H1 (cell line): ENCODE measurements at regions not wholly inside any gene's neighbourhood (a gene's known extent, or its start where the extent isn't known, plus 50 kb on each side); places are given as distances from the start of the nearest gene placed in this dataset.

Experiments
- CTCF ChIA-PET: fragments of 300-600 bp; sonication (Branson Sonifier 250); formaldehyde crosslinking; loops from one replicate; lab custom pipeline; 2021; ENCODE audit not compliant: partially characterized antibody; lab: Charles Lee
- POLR2A ChIA-PET: fragments of 300-600 bp; sonication (Branson Sonifier 250); formaldehyde crosslinking; loops from one replicate; lab custom pipeline; 2021; ENCODE audit warnings: inconsistent platforms; ENCODE audit not compliant: partially characterized antibody; lab: Charles Lee
- DNase-seq, 2 experiments: peaks; one replicate each; pipeline versions ENCODE4 v3.0.0 to v3.0.0-alpha.2; 2010 to 2022; ENCODE audit warnings: low spot score in 2 of 2, low read depth in 1 of 2, mixed read lengths in 1 of 2
- FAIRE-seq: peaks from 2 replicates; lab custom pipeline; 2011; peaks lifted over from hg19 to GRCh38; lab: Jason Lieb, UNC
- H2AFZ ChIP-seq: 2 replicates; pipeline ENCODE4 v1.8.1; 2012; ENCODE audit warnings: low read length, inconsistent platforms
- H2AK5ac ChIP-seq: 2 replicates; pipeline ENCODE4 v1.6.1; 2013; ENCODE audit warnings: low read depth, low read length
- H2BK120ac ChIP-seq: replicated peaks from 2 replicates; pipeline ENCODE3; 2013; ENCODE audit warnings: low read depth, low read length, inconsistent platforms
- H2BK12ac ChIP-seq: 2 replicates; pipeline ENCODE4 v1.6.1; 2013; ENCODE audit warnings: low read depth, low read length
- H2BK15ac ChIP-seq: 2 replicates; pipeline ENCODE4 v1.6.1; 2013; ENCODE audit warnings: low read length
- H2BK20ac ChIP-seq: 2 replicates; pipeline ENCODE4 v1.6.1; 2013; ENCODE audit warnings: low read length
- H2BK5ac ChIP-seq: 2 replicates; pipeline ENCODE4 v1.6.1; 2013; ENCODE audit warnings: low read depth, low read length
- H3K14ac ChIP-seq: 2 replicates; pipeline ENCODE4 v1.6.1; 2013; ENCODE audit warnings: inconsistent platforms; ENCODE audit not compliant: insufficient read length
- H3K18ac ChIP-seq: 2 replicates; pipeline ENCODE4 v1.6.1; 2013; ENCODE audit warnings: low read length; ENCODE audit errors: extremely low read depth
- H3K23ac ChIP-seq: 2 replicates; pipeline ENCODE4 v1.6.1; 2013; ENCODE audit warnings: inconsistent platforms; ENCODE audit not compliant: insufficient read length
- H3K23me2 ChIP-seq: 2 replicates; pipeline ENCODE4 v1.6.1; 2013; ENCODE audit warnings: low read depth, low read length
- H3K27ac ChIP-seq: 2 replicates; pipeline ENCODE4 v1.6.1; 2011; ENCODE audit warnings: low read depth, low read length, inconsistent platforms
- H3K27me3 ChIP-seq, 4 experiments: replicated peaks in 1 of 4; 1 replicate in 1 of 4; 2 replicates in 3 of 4; pipeline versions ENCODE4 v1.6.1 to v1.8.1; 2011 to 2013; ENCODE audit warnings: low read length in 3 of 4, mild to moderate bottlenecking in 3 of 4, inconsistent platforms in 2 of 4, mixed read lengths in 2 of 4, moderate library complexity in 1 of 4; ENCODE audit not compliant: control insufficient read depth in 3 of 4, insufficient read depth in 3 of 4; ENCODE audit errors: extremely low read depth in 1 of 4
- H3K36me3 ChIP-seq, 4 experiments: 2 replicates each; pipeline versions ENCODE4 v1.6.1 to v1.8.1; 2011 to 2013; ENCODE audit warnings: mild to moderate bottlenecking in 4 of 4, low read length in 3 of 4, moderate library complexity in 2 of 4, control low read depth in 1 of 4, inconsistent platforms in 1 of 4; ENCODE audit not compliant: insufficient read depth in 4 of 4, control insufficient read depth in 2 of 4
- H3K4ac ChIP-seq: replicated peaks from 2 replicates; pipeline ENCODE3; 2013; ENCODE audit warnings: low read length, low read depth, mixed read lengths, inconsistent platforms; ENCODE audit not compliant: insufficient read length
- H3K4me1 ChIP-seq, 4 experiments: replicated peaks in 1 of 4; 1 replicate in 1 of 4; 2 replicates in 3 of 4; pipeline versions ENCODE4 v1.6.1 to v1.8.1; 2011 to 2013; ENCODE audit warnings: low read length in 3 of 4, inconsistent platforms in 2 of 4, mixed read lengths in 1 of 4; ENCODE audit not compliant: insufficient read depth in 4 of 4, control insufficient read depth in 3 of 4
- H3K4me2 ChIP-seq, 2 experiments: 2 replicates each; pipeline versions ENCODE4 v1.6.1 to v1.8.1; 2011 to 2013; ENCODE audit warnings: low read depth in 2 of 2, low read length in 2 of 2, control low read depth in 1 of 2, inconsistent platforms in 1 of 2, mild to moderate bottlenecking in 1 of 2; ENCODE audit not compliant: insufficient read depth in 1 of 2
- H3K4me3 ChIP-seq, 4 experiments: fragments of 200-600, 300-600 bp in 1 of 4; sonication (generic), shearing (Covaris generic), sonication (Bioruptor Twin) in 1 of 4; 2 replicates each; pipeline versions ENCODE4 v1.5.1 to v1.8.1; 2011 to 2016; ENCODE audit warnings: low read length in 4 of 4, low read depth in 3 of 4, control low read depth in 2 of 4, inconsistent platforms in 2 of 4, mild to moderate bottlenecking in 2 of 4, mixed read lengths in 1 of 4, moderate library complexity in 1 of 4; ENCODE audit not compliant: insufficient read depth in 2 of 4; ENCODE audit errors: extremely low read depth in 1 of 4
- H3K56ac ChIP-seq: replicated peaks from 2 replicates; pipeline ENCODE3; 2013; ENCODE audit warnings: low read depth, mild to moderate bottlenecking, mixed read lengths, low read length, inconsistent platforms; ENCODE audit not compliant: insufficient read length
- H3K79me1 ChIP-seq: 2 replicates; pipeline ENCODE4 v1.6.1; 2013; ENCODE audit warnings: low read depth, low read length, control low read depth
- H3K79me2 ChIP-seq, 2 experiments: 2 replicates each; pipeline versions ENCODE4 v1.6.1 to v1.8.1; 2012 to 2013; ENCODE audit warnings: low read length in 2 of 2, mild to moderate bottlenecking in 2 of 2, inconsistent platforms in 1 of 2; ENCODE audit not compliant: insufficient read depth in 2 of 2, control insufficient read depth in 1 of 2
- H3K9ac ChIP-seq, 4 experiments: replicated peaks in 1 of 4; 1 replicate in 1 of 4; 2 replicates in 3 of 4; pipeline versions ENCODE4 v1.6.1 to v1.8.1; 2011 to 2013; ENCODE audit warnings: low read depth in 3 of 4, low read length in 3 of 4, control low read depth in 2 of 4, mild to moderate bottlenecking in 2 of 4, moderate library complexity in 2 of 4, inconsistent platforms in 1 of 4; ENCODE audit errors: extremely low read depth in 1 of 4
- H3K9me3 ChIP-seq, 2 experiments: 2 replicates each; pipeline versions ENCODE4 v1.6.1 to v1.8.1; 2012 to 2013; ENCODE audit warnings: mild to moderate bottlenecking in 2 of 2, moderate library complexity in 2 of 2, control low read depth in 1 of 2, inconsistent platforms in 1 of 2, low read depth in 1 of 2, low read length in 1 of 2, mixed read lengths in 1 of 2; ENCODE audit not compliant: insufficient read depth in 2 of 2
- H4K20me1 ChIP-seq, 2 experiments: replicated peaks in 1 of 2; 2 replicates each; pipeline versions ENCODE3 to v1.8.1; 2011 to 2013; ENCODE audit warnings: inconsistent platforms in 2 of 2, low read length in 2 of 2, mild to moderate bottlenecking in 1 of 2; ENCODE audit not compliant: insufficient read depth in 2 of 2, control insufficient read depth in 1 of 2
- H4K5ac ChIP-seq: 2 replicates; pipeline ENCODE4 v1.6.1; 2013; ENCODE audit warnings: low read length, low read depth, mixed read lengths, inconsistent platforms; ENCODE audit not compliant: insufficient read length
- H4K8ac ChIP-seq: 2 replicates; pipeline ENCODE4 v1.8.0; 2013; ENCODE audit warnings: mild to moderate bottlenecking, moderate library complexity, low read length, inconsistent platforms; ENCODE audit not compliant: insufficient read depth; ENCODE audit errors: extremely low read depth
- H4K91ac ChIP-seq: replicated peaks from 2 replicates; pipeline ENCODE3; 2013; ENCODE audit warnings: low read length, mixed read lengths, inconsistent platforms; ENCODE audit not compliant: insufficient read length
- CHD2 ChIP-seq: IDR thresholded peaks from 2 replicates; pipeline ENCODE4 v1.6.1; 2012; ENCODE audit warnings: low read length, improper control_type of control experiment
- FOSL1 ChIP-seq: IDR thresholded peaks from 2 replicates; pipeline ENCODE4 v1.6.1; 2011; ENCODE audit warnings: mild to moderate bottlenecking, low read depth, low read length, moderate library complexity; ENCODE audit not compliant: insufficient read depth
- KDM5A ChIP-seq: fragments of 200-600 bp; IDR thresholded peaks from 2 replicates; pipeline ENCODE4 v1.7.1; 2012; ENCODE audit warnings: mild to moderate bottlenecking, low read length, inconsistent platforms, mixed read lengths
- PHF8 ChIP-seq: fragments of 200-600 bp; sonication (generic); conservative IDR thresholded peaks from 2 replicates; pipeline ENCODE4 v1.7.1; 2012; ENCODE audit warnings: low read depth, mild to moderate bottlenecking, inconsistent platforms, low read length, moderate library complexity
- POLR2AphosphoS5 ChIP-seq: IDR thresholded peaks from 2 replicates; pipeline ENCODE4 v1.6.1; 2011; ENCODE audit warnings: low read depth, low read length
- RBBP5 ChIP-seq: IDR thresholded peaks from 2 replicates; pipeline ENCODE4 v1.7.1; 2012; ENCODE audit warnings: low read depth, mild to moderate bottlenecking, inconsistent platforms, low read length, moderate library complexity, borderline replicate concordance
- RNF2 ChIP-seq: fragments of 200-900, 300-1000 bp; sonication (generic); IDR thresholded peaks from 2 replicates; pipeline ENCODE4 v1.7.1; 2016; ENCODE audit warnings: borderline replicate concordance, low read depth, mild to moderate bottlenecking, antibody characterized with exemption, low read length; ENCODE audit not compliant: poor library complexity, severe bottlenecking; ENCODE audit errors: missing control alignments
- RXRA ChIP-seq: IDR thresholded peaks from 2 replicates; pipeline ENCODE4 v1.6.1; 2011; ENCODE audit warnings: low read depth, mild to moderate bottlenecking, low read length, moderate library complexity; ENCODE audit not compliant: insufficient read depth
- SAP30 ChIP-seq: fragments of 300-600 bp; sonication (generic); IDR thresholded peaks from 2 replicates; pipeline ENCODE4 v1.7.1; 2012; ENCODE audit warnings: low read length, moderate library complexity, mild to moderate bottlenecking, inconsistent platforms; ENCODE audit not compliant: insufficient read depth, insufficient replicate concordance
- SIN3A ChIP-seq, 2 experiments: IDR thresholded peaks in 1 of 2; conservative IDR thresholded peaks in 1 of 2; 2 replicates each; pipeline ENCODE4 v1.6.1; 2011 to 2012; ENCODE audit warnings: low read length in 2 of 2, improper control_type of control experiment in 1 of 2, low read depth in 1 of 2, mild to moderate bottlenecking in 1 of 2
- SIX5 ChIP-seq: IDR thresholded peaks from 2 replicates; pipeline ENCODE4 v1.6.1; 2011; ENCODE audit warnings: mild to moderate bottlenecking, low read depth, low read length
- SP2 ChIP-seq: IDR thresholded peaks from 2 replicates; pipeline ENCODE4 v1.6.1; 2012; ENCODE audit warnings: mild to moderate bottlenecking, low read length, inconsistent platforms
- SP4 ChIP-seq: IDR thresholded peaks from 2 replicates; pipeline ENCODE4 v1.6.1; 2012; ENCODE audit warnings: low read length, inconsistent platforms
- SRF ChIP-seq: IDR thresholded peaks from 2 replicates; pipeline ENCODE4 v1.6.1; 2011; ENCODE audit warnings: mild to moderate bottlenecking, low read depth, low read length, moderate library complexity
- TAF7 ChIP-seq: optimal IDR thresholded peaks from 2 replicates; pipeline ENCODE3; 2011; ENCODE audit warnings: low read depth, mild to moderate bottlenecking, inconsistent platforms, low read length, moderate library complexity, borderline replicate concordance
- WGBS, 2 experiments: shearing (Covaris generic) in 1 of 2; methylation state at CpG; one replicate each; pipeline versions ENCODE4 v1.1.6 to v1.1.7; 2013 to 2015; ENCODE audit warnings: low lambda C conversion rate in 2 of 2, mixed read lengths in 2 of 2, inconsistent platforms in 1 of 2, low coverage in 1 of 2, missing lambda C conversion rate in 1 of 2; ENCODE audit not compliant: insufficient replicate concordance in 2 of 2, insufficient coverage in 1 of 2, insufficient read length in 1 of 2; ENCODE audit errors: extremely low coverage in 1 of 2, missing lambda C conversion rate in 1 of 2; 5-methylcytosine and 5-hydroxymethylcytosine counted together

DNA sequence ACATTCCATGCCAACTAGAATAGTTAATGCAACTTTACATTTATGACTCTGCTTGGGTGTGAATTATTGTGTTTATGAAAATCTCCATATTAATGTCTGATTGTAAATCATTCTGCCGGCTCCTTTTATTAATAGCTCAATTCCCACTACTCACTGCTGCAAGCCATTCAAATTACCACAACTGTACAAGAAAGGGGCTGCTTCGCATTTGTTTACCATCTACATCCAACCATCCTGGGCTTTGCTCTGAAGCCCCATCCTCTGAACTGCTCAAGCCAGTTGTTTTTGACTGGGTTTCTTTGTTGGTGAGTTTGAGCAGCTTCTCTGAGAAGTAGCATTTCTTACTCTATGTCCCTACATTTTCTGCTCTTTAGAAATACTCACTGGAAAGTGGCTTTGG is 451.6 kb upstream of the CADM1 start:
- Histone ChIP-seq H3K79me1 (no peaks in the 10 kb centered on the region), H4K20me1 (no peaks in the 10 kb centered on the region), H2BK5ac (no peak overlapping the region), H3K27me3 (no peaks in the 10 kb centered on the region; a peak in 1 of 7 replicates), H3K4ac (no peak overlapping the region), H3K4me1 (peaks cover 0 to 8% (median 3%) of the 10 kb centered on the region in 4 experiments; a peak in 4 of 7 replicates), H2AK5ac (no peak overlapping the region), H3K27ac (no peak overlapping the region), H2BK12ac (no peak overlapping the region), H3K9ac (no peak overlapping the region), H3K36me3 (no peaks in the 10 kb centered on the region), H2BK20ac (no peak overlapping the region), H3K18ac (no peak overlapping the region), H3K4me3 (no peak overlapping the region), H4K8ac (no peak overlapping the region), H4K5ac (no peak overlapping the region), H2BK15ac (no peak overlapping the region), H3K4me2 (no peak overlapping the region), H3K56ac (no peak overlapping the region), H4K91ac (no peak overlapping the region), H3K9me3 (no peaks in the 10 kb centered on the region; a peak in 1 of 4 replicates), H3K14ac (no peak overlapping the region), H2BK120ac (no peak overlapping the region), H3K23ac (no peak overlapping the region), H3K79me2 (no peaks in the 10 kb centered on the region), H3K23me2 (no peaks in the 10 kb centered on the region; the same call in 1 of the 2 replicates), H2AFZ (no peak overlapping the region)
- no peak for FAIRE-seq
- WGBS, 2 experiments: 79% methylated on average over 2 of the region's 2 CpGs; no CpG with 5 or more reads in 1 of the 2 experiments
- no peak for DNase-seq
- POLR2A ChIA-PET: no interaction called here
- CTCF ChIA-PET: no interaction called here
- TF ChIP-seq SRF (no peak), FOSL1 (no peak), KDM5A (no peak), RNF2 (no peak), SAP30 (no peak), RXRA (no peak), SP4 (no peak), SIX5 (no peak), RBBP5 (no peak), SP2 (no peak), TAF7 (no peak), SIN3A (conservative IDR thresholded peaks at IDR 0.05 in 1 of 2, IDR thresholded peaks at IDR 0.05 in 1 of 2; ENCODE audit: low read depth in 1 of 2, low read length in 2 of 2) (no peak), PHF8 (no peak), CHD2 (no peak), POLR2AphosphoS5 (no peak)
